ENCODE measurements at regions not wholly inside any gene's neighbourhood (a gene's known extent, or its start where the extent isn't known, plus 50 kb on each side); places are given as distances from the start of the nearest gene placed in this dataset.

DNA sequence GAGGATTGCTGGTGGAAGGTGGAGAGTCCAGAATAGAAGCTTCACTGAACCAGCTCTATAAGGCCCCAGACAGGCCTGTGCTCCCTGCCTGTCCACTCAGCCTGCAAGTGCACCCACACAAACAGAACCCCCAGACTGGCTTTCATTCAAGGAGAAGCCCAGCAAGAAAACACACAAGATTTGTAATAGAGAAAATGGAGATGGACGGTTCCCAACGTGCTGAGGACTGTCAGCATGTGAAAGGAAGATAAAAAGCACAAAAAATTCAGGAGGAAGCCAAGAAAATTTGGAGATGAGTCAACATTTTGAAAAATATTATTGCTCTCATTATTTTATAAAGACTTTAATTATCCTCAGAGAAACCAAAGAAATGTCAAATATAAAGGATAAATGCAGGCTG is 218.2 kb upstream of the SLC10A2 start:
- intact Hi-C loops (cut with DNase I), result no loop called here
- Histone ChIP-seq H3K9me3 (no peaks in the 10 kb centered on the region), H3K4me3 (no peak overlapping the region), H3K27me3 (no peaks in the 10 kb centered on the region), H3K36me3 (no peaks in the 10 kb centered on the region), H3K27ac (no peak overlapping the region), H3K4me1 (no peaks in the 10 kb centered on the region)
- TF ChIP-seq, protein P1, sequence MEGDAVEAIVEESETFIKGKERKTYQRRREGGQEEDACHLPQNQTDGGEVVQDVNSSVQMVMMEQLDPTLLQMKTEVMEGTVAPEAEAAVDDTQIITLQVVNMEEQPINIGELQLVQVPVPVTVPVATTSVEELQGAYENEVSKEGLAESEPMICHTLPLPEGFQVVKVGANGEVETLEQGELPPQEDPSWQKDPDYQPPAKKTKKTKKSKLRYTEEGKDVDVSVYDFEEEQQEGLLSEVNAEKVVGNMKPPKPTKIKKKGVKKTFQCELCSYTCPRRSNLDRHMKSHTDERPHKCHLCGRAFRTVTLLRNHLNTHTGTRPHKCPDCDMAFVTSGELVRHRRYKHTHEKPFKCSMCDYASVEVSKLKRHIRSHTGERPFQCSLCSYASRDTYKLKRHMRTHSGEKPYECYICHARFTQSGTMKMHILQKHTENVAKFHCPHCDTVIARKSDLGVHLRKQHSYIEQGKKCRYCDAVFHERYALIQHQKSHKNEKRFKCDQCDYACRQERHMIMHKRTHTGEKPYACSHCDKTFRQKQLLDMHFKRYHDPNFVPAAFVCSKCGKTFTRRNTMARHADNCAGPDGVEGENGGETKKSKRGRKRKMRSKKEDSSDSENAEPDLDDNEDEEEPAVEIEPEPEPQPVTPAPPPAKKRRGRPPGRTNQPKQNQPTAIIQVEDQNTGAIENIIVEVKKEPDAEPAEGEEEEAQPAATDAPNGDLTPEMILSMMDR (IDR thresholded peaks at IDR 0.05), result no peak
- TF ChIP-seq POLR2A (IDR thresholded peaks at IDR 0.05), result no peak
- no peak for ATAC-seq
- DNase-seq, result no peak
- 28% methylated on average over 2 of the region's 2 CpGs for WGBS (ENCODE audit: insufficient coverage, low coverage, low lambda C conversion rate, missing lambda C conversion rate)

DNA sequence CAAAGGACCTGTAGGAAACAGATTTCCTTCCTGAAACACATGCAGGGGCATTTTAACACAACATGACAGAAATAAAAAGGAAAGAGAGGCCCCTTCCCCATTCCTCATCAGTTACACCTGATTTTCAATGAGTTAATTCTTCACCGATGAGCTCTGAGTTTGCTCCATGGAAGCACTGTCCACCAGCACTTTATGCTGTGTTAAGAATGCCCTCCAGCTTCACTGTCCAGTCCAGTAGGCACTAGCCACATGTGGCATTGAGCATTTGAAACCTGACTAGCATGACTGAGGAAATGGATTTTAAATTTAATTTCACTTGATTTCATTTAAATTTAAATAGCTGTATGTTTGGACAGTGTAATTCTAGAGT is 217.2 kb upstream of the SLC10A2 start:
- no peaks in the 10 kb centered on the region for H3K36me3 ChIP-seq
- TF ChIP-seq POLR2A (IDR thresholded peaks at IDR 0.05), result no peak
- TF ChIP-seq, protein P1 (IDR thresholded peaks at IDR 0.05), result no peak
- no peaks in the 10 kb centered on the region for H3K4me1 ChIP-seq
- H3K4me3 ChIP-seq, result no peak overlapping the region
- no peak for ATAC-seq
- no peak overlapping the region for H3K27ac ChIP-seq
- 40% methylated on average over 1 of the region's 1 CpG for WGBS (ENCODE audit: insufficient coverage, low coverage, low lambda C conversion rate, missing lambda C conversion rate)
- intact Hi-C loops (cut with DNase I), result no loop called here
- no peaks in the 10 kb centered on the region for H3K9me3 ChIP-seq
- H3K27me3 ChIP-seq, result no peaks in the 10 kb centered on the region
- DNase-seq, result no peak

DNA sequence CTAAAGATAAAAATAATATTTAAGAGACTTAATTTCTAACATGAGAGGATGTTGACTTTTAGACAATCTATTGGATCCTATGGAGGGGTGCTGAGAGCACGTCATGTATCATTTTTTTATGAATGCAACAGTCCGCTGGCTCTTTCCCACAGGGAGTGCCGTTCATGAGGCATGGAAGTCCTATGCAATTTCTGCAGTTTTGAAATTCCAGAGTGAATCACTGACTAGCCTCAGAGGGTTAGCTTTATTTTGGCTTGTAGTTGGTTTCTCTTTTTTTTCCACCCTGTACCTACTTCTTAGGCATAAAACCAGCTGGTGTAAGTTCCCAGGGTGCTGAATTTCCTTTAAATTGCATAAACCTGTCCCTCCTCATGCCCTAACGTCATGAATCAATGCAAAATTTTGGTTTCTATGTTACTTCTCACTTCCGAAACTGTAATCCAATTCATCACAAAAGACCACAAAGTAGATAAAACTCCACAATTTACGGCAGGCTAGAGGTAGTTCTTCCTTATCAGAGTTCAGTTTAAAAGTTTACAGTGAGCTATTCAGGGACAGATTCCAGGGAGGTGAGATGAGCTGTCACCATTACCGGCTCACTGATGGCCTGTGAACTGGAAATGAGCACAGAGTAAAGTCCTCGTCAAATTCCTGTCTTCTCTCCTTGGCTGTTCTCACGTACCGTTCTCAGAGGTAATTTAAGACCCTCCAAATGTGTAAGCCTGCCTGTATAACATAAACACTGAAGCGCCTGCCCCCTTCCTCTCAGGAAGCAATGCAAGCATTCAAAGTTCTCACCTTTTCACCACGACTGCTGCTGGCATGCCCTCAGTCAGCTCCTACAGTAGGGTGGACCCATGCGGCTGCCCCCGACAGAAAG is 216.6 kb upstream of the SLC10A2 start:
- H3K4me3 ChIP-seq, result no peak overlapping the region
- DNase-seq (no peak), ATAC-seq (no peak)

DNA sequence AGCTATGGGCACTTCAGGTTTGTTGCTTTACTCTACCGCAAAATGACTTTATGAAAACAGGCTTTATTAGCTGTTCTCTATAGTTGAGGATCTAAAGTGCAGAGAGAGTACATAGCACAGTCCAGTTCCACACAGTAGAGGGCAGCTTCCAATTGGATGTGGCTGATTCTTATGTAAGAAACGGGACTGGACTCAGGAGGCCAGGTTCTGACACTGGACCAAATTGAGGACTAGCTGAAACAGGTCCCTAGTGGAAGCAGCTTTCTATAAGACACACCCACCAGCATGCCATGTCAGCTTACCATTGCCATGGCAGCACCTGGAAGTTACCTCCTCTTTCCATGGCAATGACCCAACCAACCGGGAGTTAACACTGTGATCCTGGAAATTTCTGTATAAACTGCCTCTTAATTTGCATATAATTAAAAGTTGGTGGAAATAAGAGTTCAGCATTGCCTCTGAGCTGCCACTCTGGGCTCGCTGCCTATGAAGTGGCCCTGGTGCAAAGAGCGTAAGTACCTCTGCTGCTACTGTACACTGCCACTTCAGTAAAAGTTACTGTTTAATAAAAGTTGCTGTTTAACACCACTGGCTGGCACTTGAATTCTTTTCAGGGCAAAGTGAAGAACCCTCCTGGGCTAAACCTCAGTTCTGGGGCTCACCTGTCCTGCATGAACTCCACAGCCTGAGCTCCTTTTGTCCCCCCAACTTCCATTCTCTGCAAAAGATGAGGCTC is 211.9 kb upstream of the SLC10A2 start:
- Histone ChIP-seq H3K4me3 (no peak overlapping the region), H3K27me3 (no peaks in the 10 kb centered on the region), H3K9me3 (no peaks in the 10 kb centered on the region), H3K36me3 (no peaks in the 10 kb centered on the region), H3K4me1 (no peaks in the 10 kb centered on the region), H3K27ac (no peak overlapping the region)
- DNase-seq (no peak), ATAC-seq (peak in 1 of 4 donors; percentile 23)
- intact Hi-C loops (cut with DNase I), result no loop called here
- WGBS (ENCODE audit: insufficient coverage, low coverage, low lambda C conversion rate, missing lambda C conversion rate), result 50% methylated on average over 5 of the region's 5 CpGs
- TF ChIP-seq, protein P1 (IDR thresholded peaks at IDR 0.05), result no peak
- TF ChIP-seq POLR2A (IDR thresholded peaks at IDR 0.05), result no peak

More for the DNA sequence above, 216.6 kb upstream of the SLC10A2 start:
- Histone ChIP-seq H3K36me3 (no peaks in the 10 kb centered on the region), H3K4me1 (no peaks in the 10 kb centered on the region), H3K27ac (no peak overlapping the region), H3K9me3 (no peaks in the 10 kb centered on the region), H3K27me3 (no peaks in the 10 kb centered on the region)
- intact Hi-C loops (cut with DNase I), result no loop called here
- TF ChIP-seq, protein P1 (IDR thresholded peaks at IDR 0.05), result no peak
- TF ChIP-seq POLR2A (IDR thresholded peaks at IDR 0.05), result no peak
- 23% methylated on average over 13 of the region's 14 CpGs for WGBS (ENCODE audit: insufficient coverage, low coverage, low lambda C conversion rate, missing lambda C conversion rate)

Measured in right lobe of liver (tissue), 6 donors.